ENCODE measurements at regions not wholly inside any gene's neighbourhood (a gene's known extent, or its start where the extent isn't known, plus 50 kb on each side); places are given as distances from the start of the nearest gene placed in this dataset.

- no peak for TF ChIP-seq REST (IDR thresholded peaks at IDR 0.05; ENCODE audit: unreplicated experiment)
- TF ChIP-seq EZH2phosphoT487 (IDR thresholded peaks at IDR 0.05; ENCODE audit: unreplicated experiment): no peak
- TF ChIP-seq ETS1 (IDR thresholded peaks at IDR 0.05): no peak
- TF ChIP-seq NANOG (IDR thresholded peaks at IDR 0.05; ENCODE audit: borderline replicate concordance): no peak
- no peak for TF ChIP-seq POLR2AphosphoS5 (IDR thresholded peaks at IDR 0.05; ENCODE audit: low read depth)
- TF ChIP-seq EZH2 (IDR thresholded peaks at IDR 0.05; ENCODE audit: low read depth, unreplicated experiment): no peak
- no peak for TF ChIP-seq STAT1 (IDR thresholded peaks at IDR 0.05; ENCODE audit: unreplicated experiment)
- no peak for TF ChIP-seq CREB1 (CRISPR knock-in tag; IDR thresholded peaks at IDR 0.05; ENCODE audit: low read depth)
- TF ChIP-seq CTCF (conservative IDR thresholded peaks at IDR 0.05; ENCODE audit: low read depth in 2 of 2): no peak
- TF ChIP-seq JUNB (IDR thresholded peaks at IDR 0.05; ENCODE audit: unreplicated experiment): no peak
Observed at GRCh38 chr14:42013153-42013552, 406.5 kb downstream of the LRFN5 start (continued).

- no peak overlapping the region for H3K27ac Mint-ChIP-seq
- no peak overlapping the region for H3K27ac ChIP-seq (ENCODE audit: low read depth)
- ATAC-seq (no peak), DNase-seq (ENCODE audit: low spot score) (no peak)
- no peaks in the 10 kb centered on the region for H3K79me2 ChIP-seq (replicated peaks; ENCODE audit: insufficient read depth)
- H3K27me3 ChIP-seq (ENCODE audit: insufficient read depth): no peaks in the 10 kb centered on the region
- no peak overlapping the region for H2AFZ ChIP-seq
- H3F3A ChIP-seq (replicated peaks; ENCODE audit: low read depth): no peaks in the 10 kb centered on the region
- no peaks in the 10 kb centered on the region for H3K9me3 Mint-ChIP-seq
- no peaks in the 10 kb centered on the region for H3K4me1 ChIP-seq (ENCODE audit: insufficient read depth)
- TF ChIP-seq CTCF (conservative IDR thresholded peaks at IDR 0.05; ENCODE audit: low read depth in 2 of 2): no peak
- H3K4me3 ChIP-seq: no peak overlapping the region
- H3K36me3 Mint-ChIP-seq (ENCODE audit: low read depth): no peaks in the 10 kb centered on the region
- H4K20me1 ChIP-seq (replicated peaks; ENCODE audit: insufficient read depth): 0 out of 2 replicates have a peak, but pooled peaks cover under 1% of the 10 kb centered on the region
- H3K4me3 Mint-ChIP-seq: no peak overlapping the region
- H3K4me2 ChIP-seq: no peak overlapping the region
- no peaks in the 10 kb centered on the region for H3K36me3 ChIP-seq (ENCODE audit: insufficient read depth)
- peaks cover 3% of the 10 kb centered on the region for H3K27me3 Mint-ChIP-seq (ENCODE audit: insufficient read depth, low read depth, poor library complexity)
- H3K4me1 Mint-ChIP-seq: no peaks in the 10 kb centered on the region
- no peaks in the 10 kb centered on the region for H3K9me2 ChIP-seq (ENCODE audit: insufficient read depth)
Observed at GRCh38 chr14:42011221-42011620, 404.5 kb downstream of the LRFN5 start.

All from GM23338 (cell line).